PC-3 (cell line): ENCODE measurements at regions not wholly inside any gene's neighbourhood (a gene's known extent, or its start where the extent isn't known, plus 50 kb on each side); places are given as distances from the start of the nearest gene placed in this dataset.
A peak's percentile ranks its signal among the peaks of the same experiment; 100 is the strongest.

Experiments used
- ATAC-seq: fragments of 200-7000 bp; cut with Tn5 transposase; 2 replicates; pipeline ENCODE4 v1.9.1; 2020; ENCODE audit warnings: mild to moderate bottlenecking, moderate library complexity
- BruUV-seq: library from RNA; stranded (reverse); fragments of 400-500 nt; replicated peaks from 2 replicates; lab custom pipeline; 2021; lab: Mats Ljungman, UMichigan
- CTCF ChIA-PET: fragments of 300-600 bp; sonication (Branson Sonifier 250); formaldehyde crosslinking; loops from one replicate; lab custom pipeline; 2022; ENCODE audit warnings: antibody characterized with exemption; lab: Charles Lee
- POLR2A ChIA-PET: fragments of 300-600 bp; sonication (Branson Sonifier 250); formaldehyde crosslinking; loops from one replicate; lab custom pipeline; 2022; ENCODE audit warnings: antibody characterized with exemption; ENCODE audit not compliant: unreplicated experiment; lab: Charles Lee
- DNase-seq: peaks from one replicate; pipeline ENCODE4 v3.0.0-alpha.2; 2015
- H2AFZ ChIP-seq: fragments of 300-600 bp; sonication (generic); 2 replicates; pipeline ENCODE4 v1.6.0; 2016; ENCODE audit warnings: antibody characterized with exemption, low read length
- H3F3A ChIP-seq: fragments of 300-600 bp; sonication (generic); one replicate; pipeline ENCODE4 v1.6.0; 2017; ENCODE audit warnings: antibody characterized with exemption, low read length, control low read depth, mild to moderate bottlenecking; ENCODE audit not compliant: unreplicated experiment
- H3K27ac ChIP-seq: fragments of 300-600 bp; sonication (generic); 2 replicates; pipeline ENCODE4 v1.5.1; 2016; ENCODE audit warnings: mild to moderate bottlenecking, low read length
- H3K27me3 ChIP-seq: fragments of 300-600 bp; sonication (generic); 2 replicates; pipeline ENCODE4 v1.6.1; 2016; ENCODE audit warnings: low read length, mixed read lengths
- H3K36me3 ChIP-seq: fragments of 300-600 bp; sonication (generic); 2 replicates; pipeline ENCODE4 v1.6.1; 2016; ENCODE audit warnings: low read depth, mixed run types, low read length, mixed read lengths
- H3K4me1 ChIP-seq: fragments of 300-600 bp; sonication (generic); 2 replicates; pipeline ENCODE4 v1.5.1; 2016; ENCODE audit warnings: low read length; ENCODE audit not compliant: insufficient read depth
- H3K4me2 ChIP-seq: fragments of 300-600 bp; sonication (generic); 2 replicates; pipeline ENCODE4 v1.6.0; 2016; ENCODE audit warnings: low read length
- H3K4me3 ChIP-seq: fragments of 300-600 bp; sonication (generic); 2 replicates; pipeline ENCODE4 v1.5.1; 2016; ENCODE audit warnings: mild to moderate bottlenecking, low read length, mixed read lengths
- H3K79me2 ChIP-seq: fragments of 300-600 bp; sonication (generic); 2 replicates; pipeline ENCODE4 v1.6.1; 2017; ENCODE audit warnings: low read length, mixed read lengths
- H3K9ac ChIP-seq: fragments of 300-600 bp; sonication (generic); 2 replicates; pipeline ENCODE4 v1.6.0; 2016; ENCODE audit warnings: mild to moderate bottlenecking, low read length
- H3K9me2 ChIP-seq: fragments of 300-600 bp; sonication (generic); replicated peaks from 2 replicates; pipeline ENCODE4 v1.6.1; 2016; ENCODE audit warnings: mixed run types, low read length, mixed read lengths
- H3K9me3 ChIP-seq: fragments of 300-600 bp; sonication (generic); 2 replicates; pipeline ENCODE4 v1.6.1; 2016; ENCODE audit warnings: low read length, mixed read lengths
- H4K20me1 ChIP-seq: fragments of 300-600 bp; sonication (generic); 2 replicates; pipeline ENCODE4 v1.6.1; 2016; ENCODE audit warnings: low read length, mixed read lengths
- EZH2 ChIP-seq: fragments of 300-600 bp; sonication (generic); IDR thresholded peaks from one replicate; pipeline ENCODE4 v1.6.1; 2017; ENCODE audit warnings: antibody characterized with exemption, mild to moderate bottlenecking, low read length; ENCODE audit not compliant: unreplicated experiment
- EZH2phosphoT487 ChIP-seq: fragments of 300-600 bp; sonication (generic); IDR thresholded peaks from 2 replicates; pipeline ENCODE4 v1.6.1; 2018; ENCODE audit warnings: mild to moderate bottlenecking, antibody characterized with exemption, low read length, borderline replicate concordance
- intact Hi-C: fragments of 100-400 bp; cut with micrococcal nuclease; formaldehyde crosslinking; loops from 2 replicates; pipeline ENCODE4 v1.9.0; 2023
- TF ChIP-seq, protein P1 (sequence below): fragments of 300-600 bp; sonication (generic); conservative IDR thresholded peaks from 2 replicates; pipeline ENCODE4 v1.5.1; 2017; ENCODE audit warnings: antibody characterized with exemption, low read depth, mild to moderate bottlenecking, low read length

DNA sequence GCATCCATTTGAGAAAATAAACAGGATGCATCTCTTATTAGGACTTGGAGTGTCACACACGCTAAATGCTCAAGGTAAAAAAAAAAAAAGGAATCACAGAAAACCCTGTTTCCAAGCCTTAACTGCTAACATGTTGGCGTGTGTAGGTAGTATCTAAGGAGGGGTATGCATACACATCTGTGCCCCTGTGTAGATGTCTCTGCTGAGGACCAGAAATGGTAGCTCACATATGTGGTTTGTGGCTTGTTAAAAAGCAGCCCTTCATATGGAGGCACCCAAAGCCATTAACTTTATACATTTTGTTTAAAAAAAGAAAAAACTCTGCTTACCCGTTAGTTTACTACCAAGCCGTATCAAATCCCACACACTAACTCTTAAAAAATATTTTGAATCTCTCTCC, 314.1 kb downstream of the SNAPC1 start:
- H3K4me3 ChIP-seq: no peak overlapping the region
- no peaks in the 10 kb centered on the region for H3K4me1 ChIP-seq
- TF ChIP-seq, protein P1, sequence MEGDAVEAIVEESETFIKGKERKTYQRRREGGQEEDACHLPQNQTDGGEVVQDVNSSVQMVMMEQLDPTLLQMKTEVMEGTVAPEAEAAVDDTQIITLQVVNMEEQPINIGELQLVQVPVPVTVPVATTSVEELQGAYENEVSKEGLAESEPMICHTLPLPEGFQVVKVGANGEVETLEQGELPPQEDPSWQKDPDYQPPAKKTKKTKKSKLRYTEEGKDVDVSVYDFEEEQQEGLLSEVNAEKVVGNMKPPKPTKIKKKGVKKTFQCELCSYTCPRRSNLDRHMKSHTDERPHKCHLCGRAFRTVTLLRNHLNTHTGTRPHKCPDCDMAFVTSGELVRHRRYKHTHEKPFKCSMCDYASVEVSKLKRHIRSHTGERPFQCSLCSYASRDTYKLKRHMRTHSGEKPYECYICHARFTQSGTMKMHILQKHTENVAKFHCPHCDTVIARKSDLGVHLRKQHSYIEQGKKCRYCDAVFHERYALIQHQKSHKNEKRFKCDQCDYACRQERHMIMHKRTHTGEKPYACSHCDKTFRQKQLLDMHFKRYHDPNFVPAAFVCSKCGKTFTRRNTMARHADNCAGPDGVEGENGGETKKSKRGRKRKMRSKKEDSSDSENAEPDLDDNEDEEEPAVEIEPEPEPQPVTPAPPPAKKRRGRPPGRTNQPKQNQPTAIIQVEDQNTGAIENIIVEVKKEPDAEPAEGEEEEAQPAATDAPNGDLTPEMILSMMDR: no peak
- no peak for TF ChIP-seq EZH2
- no peak for TF ChIP-seq EZH2phosphoT487
- no peak overlapping the region for H3K27ac ChIP-seq
- ChIA-PET POLR2A (no interaction called here), CTCF (no interaction called here)
- no peak overlapping the region for H3K4me2 ChIP-seq
- H3K9ac ChIP-seq: no peak overlapping the region
- no peaks in the 10 kb centered on the region for H3F3A ChIP-seq
- H3K36me3 ChIP-seq: no peaks in the 10 kb centered on the region
- DNase-seq: no peak
- no peaks in the 10 kb centered on the region for H3K9me3 ChIP-seq
- intact Hi-C loops: no loop called here
- no peaks in the 10 kb centered on the region for H4K20me1 ChIP-seq
- TSS peak; percentile 0 for BruUV-seq
- no peak for ATAC-seq
- H3K27me3 ChIP-seq: no peaks in the 10 kb centered on the region
- no peak overlapping the region for H2AFZ ChIP-seq
- no peaks in the 10 kb centered on the region for H3K79me2 ChIP-seq
- H3K9me2 ChIP-seq: no peaks in the 10 kb centered on the region

GRCh38 chr14:62076825-62077605, 314.8 kb downstream of the SNAPC1 start:
- no peaks in the 10 kb centered on the region for H4K20me1 ChIP-seq
- no peak overlapping the region for H2AFZ ChIP-seq
- CTCF ChIA-PET: no interaction called here
- no peaks in the 10 kb centered on the region for H3F3A ChIP-seq
- intact Hi-C loops: no loop called here
- H3K4me2 ChIP-seq: no peak overlapping the region
- POLR2A ChIA-PET: interaction anchor here (0.7 kb wide), 1 partner anchor 33 kb away, joined by 6 read pairs; no protein-coding TSS in a partner anchor
- no peak for ATAC-seq
- H3K4me1 ChIP-seq: no peaks in the 10 kb centered on the region
- H3K4me3 ChIP-seq: no peak overlapping the region
- H3K27ac ChIP-seq: no peak overlapping the region
- no peaks in the 10 kb centered on the region for H3K9me2 ChIP-seq
- H3K79me2 ChIP-seq: no peaks in the 10 kb centered on the region
- no peak overlapping the region for H3K9ac ChIP-seq
- H3K9me3 ChIP-seq: no peaks in the 10 kb centered on the region
- no TSS peak for BruUV-seq
- TF ChIP-seq, protein P1: no peak
- no peak for TF ChIP-seq EZH2phosphoT487
- TF ChIP-seq EZH2: no peak
- H3K27me3 ChIP-seq: no peaks in the 10 kb centered on the region
- no peak for DNase-seq
- no peaks in the 10 kb centered on the region for H3K36me3 ChIP-seq

DNA sequence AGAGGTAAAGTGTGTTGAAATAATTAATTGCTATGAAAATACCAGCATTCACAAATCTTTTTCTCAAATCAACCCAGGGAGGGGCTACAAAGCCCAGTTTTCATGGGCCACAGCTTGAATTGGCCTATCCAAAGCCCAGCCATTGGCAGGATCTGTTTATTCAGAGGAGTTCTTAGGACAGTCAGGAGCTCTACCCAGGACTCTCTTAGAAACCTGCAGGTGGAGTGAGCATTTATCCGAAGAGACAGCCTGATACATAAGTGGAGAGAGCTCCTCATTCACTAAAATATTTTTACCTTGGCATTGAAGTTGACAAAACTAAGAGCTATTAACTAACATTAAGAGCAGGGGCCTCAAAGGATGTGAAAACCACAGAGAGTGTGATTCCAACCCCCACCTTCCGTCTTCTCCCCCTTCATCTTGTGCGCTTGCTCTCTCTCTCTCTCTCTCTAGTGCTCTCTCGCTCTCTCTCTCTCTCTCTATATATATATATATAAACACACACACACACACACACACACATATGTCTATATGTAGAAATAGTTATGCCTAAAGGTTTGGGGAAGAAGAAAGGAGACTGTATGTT, 315.5 kb downstream of the SNAPC1 start:
- Histone ChIP-seq H3K36me3 (no peaks in the 10 kb centered on the region), H2AFZ (no peak overlapping the region), H3K27me3 (no peaks in the 10 kb centered on the region), H3K9me2 (no peaks in the 10 kb centered on the region), H3K4me3 (no peak overlapping the region), H4K20me1 (no peaks in the 10 kb centered on the region), H3F3A (no peaks in the 10 kb centered on the region), H3K9me3 (no peaks in the 10 kb centered on the region), H3K4me2 (no peak overlapping the region), H3K79me2 (no peaks in the 10 kb centered on the region), H3K9ac (no peak overlapping the region), H3K27ac (no peak overlapping the region), H3K4me1 (no peaks in the 10 kb centered on the region)
- intact Hi-C loops: no loop called here
- ATAC-seq (no peak), DNase-seq (no peak)
- ChIA-PET POLR2A (interaction anchor here (0.7 kb wide), 1 partner anchor 32 kb away, joined by 6 read pairs; no protein-coding TSS in a partner anchor), CTCF (no interaction called here)
- no TSS peak for BruUV-seq
- no peak for TF ChIP-seq EZH2
- TF ChIP-seq, protein P1: no peak
- no peak for TF ChIP-seq EZH2phosphoT487
